Suprapubic skin (tissue), 4 donors: ENCODE measurements at regions not wholly inside any gene's neighbourhood (a gene's known extent, or its start where the extent isn't known, plus 50 kb on each side); places are given as distances from the start of the nearest gene placed in this dataset.
"Not testable (repeated sequence)": the region's sequence is repeated elsewhere in the genome, so short reads cannot be mapped to it uniquely, and the experiment has no call there.

Experiments used
- DNase-seq, 2 donors: peaks; one replicate each; pipeline ENCODE4 v3.0.0-alpha.2; 2019; ENCODE audit warnings: low spot score in 2 of 2
- H3K27ac ChIP-seq: fragments of 200-600 bp; sonication (generic); one replicate; pipeline ENCODE4 v1.5.1; 2019
- H3K27me3 ChIP-seq: fragments of 200-600 bp; sonication (generic); one replicate; pipeline ENCODE4 v1.5.1; 2019
- H3K36me3 ChIP-seq: fragments of 200-600 bp; sonication (generic); one replicate; pipeline ENCODE4 v1.5.1; 2019
- H3K4me1 ChIP-seq: fragments of 200-600 bp; sonication (generic); one replicate; pipeline ENCODE4 v1.5.1; 2019
- H3K4me3 ChIP-seq: fragments of 200-600 bp; sonication (generic); one replicate; pipeline ENCODE4 v1.5.1; 2019; ENCODE audit warnings: mild to moderate bottlenecking
- H3K9me3 ChIP-seq: fragments of 200-600 bp; sonication (generic); one replicate; pipeline ENCODE4 v1.5.1; 2019
- EP300 ChIP-seq: sonication (generic); formaldehyde crosslinking; IDR thresholded peaks from one replicate; pipeline ENCODE4 v1.6.1; 2017; ENCODE audit warnings: antibody characterized with exemption
- POLR2A ChIP-seq, 2 donors: fragments of 450-650 bp; IDR thresholded peaks; one replicate each; pipeline ENCODE4 v1.6.1; 2017; ENCODE audit warnings: antibody characterized with exemption in 2 of 2, mild to moderate bottlenecking in 2 of 2, moderate library complexity in 2 of 2
- POLR2AphosphoS5 ChIP-seq, 3 donors: sonication (generic); formaldehyde crosslinking; IDR thresholded peaks; one replicate each; pipeline ENCODE4 v1.6.1; 2017; ENCODE audit warnings: antibody characterized with exemption in 3 of 3
- WGBS: methylation state at CpG from one replicate; pipeline ENCODE4 v1.1.5; 2018; 5-methylcytosine and 5-hydroxymethylcytosine counted together
- TF ChIP-seq, protein P1 (sequence below), 2 donors: fragments of 200-600 bp in 1 of 2; fragments of 450-650 bp in 1 of 2; sonication (generic) in 1 of 2; IDR thresholded peaks; one replicate each; pipeline ENCODE4 v1.5.1; 2016 to 2019; ENCODE audit warnings: antibody characterized with exemption in 2 of 2, mild to moderate bottlenecking in 1 of 2, moderate library complexity in 1 of 2

DNA sequence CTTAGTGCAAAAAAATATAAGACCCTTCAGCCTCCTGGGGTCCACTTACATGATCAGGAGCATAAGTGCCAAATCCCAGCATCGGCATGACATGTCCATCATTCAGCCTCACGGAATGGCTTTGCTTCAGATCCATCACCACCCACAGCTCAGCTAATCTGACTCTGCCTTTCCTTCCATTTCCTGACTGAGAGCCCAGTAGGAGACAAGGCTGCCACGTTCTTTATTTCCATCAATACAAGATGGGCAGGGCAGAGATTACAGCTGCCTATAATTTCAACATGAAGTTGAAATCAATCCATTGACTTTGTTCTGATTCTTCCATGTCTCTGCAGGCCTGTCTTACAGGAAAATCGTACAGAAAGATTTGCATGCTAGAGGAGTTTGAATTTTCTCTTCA is 76.4 kb upstream of the UCN3 start:
- no peaks in the 10 kb centered on the region for H3K9me3 ChIP-seq
- H3K27me3 ChIP-seq = no peaks in the 10 kb centered on the region
- peaks cover 22% of the 10 kb centered on the region for H3K4me1 ChIP-seq
- H3K4me3 ChIP-seq = no peak overlapping the region
- WGBS = 68% methylated on average over 4 of the region's 4 CpGs
- DNase-seq = no peak
- no peaks in the 10 kb centered on the region for H3K36me3 ChIP-seq
- TF ChIP-seq, protein P1, sequence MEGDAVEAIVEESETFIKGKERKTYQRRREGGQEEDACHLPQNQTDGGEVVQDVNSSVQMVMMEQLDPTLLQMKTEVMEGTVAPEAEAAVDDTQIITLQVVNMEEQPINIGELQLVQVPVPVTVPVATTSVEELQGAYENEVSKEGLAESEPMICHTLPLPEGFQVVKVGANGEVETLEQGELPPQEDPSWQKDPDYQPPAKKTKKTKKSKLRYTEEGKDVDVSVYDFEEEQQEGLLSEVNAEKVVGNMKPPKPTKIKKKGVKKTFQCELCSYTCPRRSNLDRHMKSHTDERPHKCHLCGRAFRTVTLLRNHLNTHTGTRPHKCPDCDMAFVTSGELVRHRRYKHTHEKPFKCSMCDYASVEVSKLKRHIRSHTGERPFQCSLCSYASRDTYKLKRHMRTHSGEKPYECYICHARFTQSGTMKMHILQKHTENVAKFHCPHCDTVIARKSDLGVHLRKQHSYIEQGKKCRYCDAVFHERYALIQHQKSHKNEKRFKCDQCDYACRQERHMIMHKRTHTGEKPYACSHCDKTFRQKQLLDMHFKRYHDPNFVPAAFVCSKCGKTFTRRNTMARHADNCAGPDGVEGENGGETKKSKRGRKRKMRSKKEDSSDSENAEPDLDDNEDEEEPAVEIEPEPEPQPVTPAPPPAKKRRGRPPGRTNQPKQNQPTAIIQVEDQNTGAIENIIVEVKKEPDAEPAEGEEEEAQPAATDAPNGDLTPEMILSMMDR (IDR thresholded peaks at IDR 0.05) = no peak
- no peak overlapping the region for H3K27ac ChIP-seq

DNA sequence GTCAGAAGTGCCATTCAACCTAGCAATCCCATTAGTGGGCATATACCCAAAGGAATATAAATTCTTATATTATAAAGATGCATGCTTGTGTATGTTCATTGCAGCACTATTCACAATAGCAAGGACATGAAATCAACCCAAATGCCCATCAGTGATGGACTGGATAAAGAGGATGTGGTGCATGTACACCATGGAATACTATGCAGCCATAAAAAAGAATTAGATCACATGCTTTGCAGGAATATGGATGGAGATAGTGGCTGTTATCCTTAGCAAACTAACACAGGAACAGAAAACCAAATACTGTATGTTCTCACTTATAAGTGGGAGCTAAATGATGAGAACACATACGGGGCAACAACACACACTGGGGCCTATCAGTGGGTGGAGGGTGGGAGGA is 75.5 kb upstream of the UCN3 start:
- not testable (repeated sequence) for H3K4me3 ChIP-seq, DNase-seq, H3K27ac ChIP-seq, H3K27me3 ChIP-seq, H3K9me3 ChIP-seq, H3K36me3 ChIP-seq
- WGBS = 88% methylated on average over 1 of the region's 1 CpG
- H3K4me1 ChIP-seq = peaks cover 17% of the 10 kb centered on the region

DNA sequence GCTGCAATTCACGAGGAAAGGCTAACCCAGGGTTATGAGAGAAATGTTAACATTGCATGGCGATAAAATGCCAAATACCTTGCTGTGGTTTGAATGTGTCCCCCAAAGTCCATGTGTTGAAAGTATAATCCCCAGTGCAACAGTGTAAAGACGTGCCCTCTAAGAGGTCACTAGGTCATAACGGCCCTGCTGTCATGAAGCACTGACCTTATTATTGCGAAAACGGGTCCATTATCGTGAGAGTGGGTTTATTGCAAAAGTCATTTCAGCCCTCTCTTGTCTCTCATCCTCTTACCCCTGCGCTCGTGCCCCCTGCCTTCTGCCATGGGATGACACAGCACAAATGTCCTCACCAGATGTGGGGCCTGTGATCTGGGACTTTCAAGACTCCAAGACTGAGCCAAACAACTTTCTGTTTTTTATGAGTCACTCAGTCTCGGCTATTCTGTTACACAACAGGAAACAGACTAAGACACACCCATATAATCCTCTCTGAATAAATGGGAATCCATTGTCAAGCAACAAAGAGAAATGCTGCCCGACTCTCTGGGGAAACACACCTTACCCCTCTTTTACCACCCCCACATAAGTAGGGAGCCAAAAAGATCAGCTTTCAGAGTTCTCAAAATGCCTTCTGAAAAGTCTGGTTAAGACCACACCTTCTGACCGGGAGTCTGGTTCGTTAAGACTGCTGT is 73.1 kb upstream of the UCN3 start:
- no peaks in the 10 kb centered on the region for H3K27me3 ChIP-seq
- H3K36me3 ChIP-seq = no peaks in the 10 kb centered on the region
- TF ChIP-seq POLR2AphosphoS5 (IDR thresholded peaks at IDR 0.05) = peak in 2 of 3 donors; percentile 51 to 80
- TF ChIP-seq EP300 = no peak
- H3K4me1 ChIP-seq = peaks cover 17% of the 10 kb centered on the region
- 49% methylated on average over 13 of the region's 13 CpGs for WGBS
- H3K27ac ChIP-seq = peak overlapping the region; percentile 85
- no peaks in the 10 kb centered on the region for H3K9me3 ChIP-seq
- DNase-seq = peak; percentile 88 to 90
- peak overlapping the region; percentile 6 for H3K4me3 ChIP-seq

DNA sequence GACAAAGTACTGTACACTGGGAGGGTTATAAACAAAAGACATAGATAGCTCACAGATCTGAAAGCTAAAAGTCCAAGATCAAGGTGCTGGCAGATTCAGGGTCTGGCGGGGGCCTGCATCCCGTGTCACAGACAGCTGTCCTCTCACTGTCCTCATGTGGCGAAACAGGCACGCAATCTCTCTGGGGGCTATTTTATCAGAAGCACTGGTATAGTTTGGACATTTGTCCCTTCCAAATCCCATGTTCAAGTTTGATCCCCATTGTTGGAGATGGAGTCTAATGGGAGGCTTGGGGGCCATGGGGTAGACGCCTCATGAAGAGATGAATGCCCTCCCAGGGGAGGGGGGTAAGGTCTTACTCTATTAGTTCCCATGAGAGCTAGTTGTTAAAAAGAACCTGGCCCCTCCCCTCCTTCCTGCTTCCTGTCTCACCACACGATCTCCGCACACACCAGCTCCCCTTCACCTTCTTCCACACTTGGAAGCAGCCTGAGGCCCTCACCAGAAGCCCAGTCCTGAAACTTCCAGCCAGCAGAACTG is 72.5 kb upstream of the UCN3 start:
- Histone ChIP-seq H3K36me3 (no peaks in the 10 kb centered on the region), H3K4me3 (peak overlapping the region; percentile 6), H3K27me3 (no peaks in the 10 kb centered on the region), H3K4me1 (peaks cover 17% of the 10 kb centered on the region), H3K27ac (peak overlapping the region; percentile 85), H3K9me3 (no peaks in the 10 kb centered on the region)
- TF ChIP-seq EP300 = no peak
- no peak for TF ChIP-seq POLR2A (IDR thresholded peaks at IDR 0.05)
- TF ChIP-seq, protein P1 (IDR thresholded peaks at IDR 0.05) = no peak
- no peak for TF ChIP-seq POLR2AphosphoS5 (IDR thresholded peaks at IDR 0.05)
- 80% methylated on average over 7 of the region's 7 CpGs for WGBS
- no peak for DNase-seq

DNA sequence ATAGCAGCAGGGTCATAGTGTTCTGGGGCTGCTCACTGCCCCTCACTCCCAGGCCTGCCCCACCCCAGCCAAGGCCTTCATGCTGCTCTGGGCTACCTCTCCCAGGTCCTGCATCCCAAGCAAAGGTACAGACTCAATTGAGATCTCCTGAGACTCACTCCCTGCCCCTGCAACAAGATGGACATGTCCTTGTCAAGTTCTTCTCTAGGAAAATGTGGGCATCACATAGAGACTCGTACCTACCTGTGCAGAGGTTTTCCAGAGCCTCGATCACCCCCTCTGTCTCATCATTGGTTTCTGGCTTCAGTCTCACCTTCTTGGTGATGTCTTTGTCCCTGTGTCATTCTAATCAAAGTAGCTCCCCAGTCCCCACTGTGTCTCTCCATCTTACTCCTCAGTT is 71.8 kb upstream of the UCN3 start:
- not testable (repeated sequence) for DNase-seq, H3K27me3 ChIP-seq, H3K36me3 ChIP-seq, H3K27ac ChIP-seq, H3K9me3 ChIP-seq, H3K4me3 ChIP-seq
- 96% methylated on average over 2 of the region's 2 CpGs for WGBS
- peaks cover 23% of the 10 kb centered on the region for H3K4me1 ChIP-seq

DNA sequence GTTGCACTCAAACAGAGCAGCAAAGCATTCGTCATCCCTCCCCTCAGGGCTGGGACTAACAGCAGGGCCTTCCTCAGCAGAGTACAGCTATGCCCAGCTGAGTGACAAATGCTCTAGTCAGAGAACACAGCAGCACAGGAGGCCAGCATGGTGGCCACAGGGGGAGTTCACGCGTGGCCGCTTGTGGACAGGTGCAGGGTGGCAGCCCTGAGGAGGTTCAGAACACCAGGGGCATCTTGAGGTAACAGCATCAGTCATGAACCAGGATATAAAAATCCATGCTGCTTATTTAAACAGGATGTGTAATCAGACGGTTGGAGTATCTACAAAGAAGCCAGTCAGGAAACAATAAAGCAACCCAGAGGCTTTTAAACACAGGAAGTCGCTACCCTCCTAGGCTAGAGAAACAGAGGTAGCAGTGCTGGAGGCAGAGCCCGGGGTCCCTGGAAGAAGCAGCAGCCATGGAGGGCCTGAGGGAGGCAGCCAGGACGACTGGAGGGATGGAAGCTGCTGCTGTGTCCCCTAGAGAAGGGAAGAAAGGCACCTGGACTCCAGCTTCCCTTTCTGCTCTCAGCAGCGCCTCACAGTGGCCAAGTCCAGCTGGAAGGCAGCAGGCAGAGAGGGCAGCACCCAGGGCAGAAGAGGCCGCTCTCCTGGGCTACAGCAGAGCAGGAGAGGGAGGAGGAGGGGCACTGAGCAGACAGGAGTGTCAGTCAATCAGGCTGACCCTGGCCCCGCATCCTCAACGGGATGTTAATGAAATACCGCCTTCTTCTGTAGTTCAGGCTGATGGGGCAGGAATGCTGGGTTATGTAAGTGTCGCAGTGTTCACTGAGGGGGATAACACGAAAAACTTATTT is 70.8 kb upstream of the UCN3 start:
- Histone ChIP-seq H3K27me3 (no peaks in the 10 kb centered on the region), H3K9me3 (no peaks in the 10 kb centered on the region), H3K27ac (no peak overlapping the region), H3K36me3 (no peaks in the 10 kb centered on the region), H3K4me3 (no peak overlapping the region), H3K4me1 (peaks cover 24% of the 10 kb centered on the region)
- TF ChIP-seq EP300 = no peak
- no peak for TF ChIP-seq POLR2A (IDR thresholded peaks at IDR 0.05)
- no peak for TF ChIP-seq POLR2AphosphoS5 (IDR thresholded peaks at IDR 0.05)
- TF ChIP-seq, protein P1 (IDR thresholded peaks at IDR 0.05) = peak in 1 of 2 donors; percentile 42
- 62% methylated on average over 15 of the region's 15 CpGs for WGBS
- DNase-seq = no peak
